GM23248 (cell line): ENCODE measurements at regions not wholly inside any gene's neighbourhood (a gene's known extent, or its start where the extent isn't known, plus 50 kb on each side); places are given as distances from the start of the nearest gene placed in this dataset.

ENCODE experiments used
- DNase-seq: peaks from one replicate; pipeline ENCODE4 v3.0.0-alpha.2; 2015
- H2AFZ ChIP-seq: fragments of 200-600 bp; sonication (generic); 2 replicates; pipeline ENCODE4 v1.6.1; 2016; ENCODE audit warnings: antibody characterized with exemption
- H3F3A ChIP-seq: fragments of 200-600 bp; sonication (generic); 2 replicates; pipeline ENCODE4 v1.6.1; 2016; ENCODE audit warnings: mild to moderate bottlenecking, antibody characterized with exemption, mixed run types; ENCODE audit not compliant: insufficient read depth
- H3K27ac ChIP-seq: fragments of 200-600 bp; sonication (generic); 2 replicates; pipeline ENCODE4 v1.5.1; 2016; ENCODE audit warnings: mild to moderate bottlenecking
- H3K27me3 ChIP-seq: fragments of 200-600 bp; sonication (generic); replicated peaks from 2 replicates; pipeline ENCODE4 v1.6.1; 2016; ENCODE audit warnings: mild to moderate bottlenecking; ENCODE audit not compliant: insufficient read depth
- H3K36me3 ChIP-seq: fragments of 200-600 bp; sonication (generic); 2 replicates; pipeline ENCODE4 v1.6.1; 2016; ENCODE audit warnings: low read depth, mild to moderate bottlenecking
- H3K4me1 ChIP-seq: fragments of 200-600 bp; sonication (generic); 2 replicates; pipeline ENCODE4 v1.6.1; 2016; ENCODE audit warnings: mild to moderate bottlenecking; ENCODE audit not compliant: insufficient read depth
- H3K4me2 ChIP-seq: fragments of 200-600 bp; sonication (generic); one replicate; pipeline ENCODE4 v1.6.1; 2016; ENCODE audit warnings: mild to moderate bottlenecking; ENCODE audit not compliant: unreplicated experiment
- H3K4me3 ChIP-seq: fragments of 200-600 bp; sonication (generic); 2 replicates; pipeline ENCODE4 v1.5.1; 2016; ENCODE audit warnings: mild to moderate bottlenecking
- H3K79me2 ChIP-seq: fragments of 200-600 bp; sonication (generic); 2 replicates; pipeline ENCODE4 v1.6.1; 2016; ENCODE audit warnings: mild to moderate bottlenecking; ENCODE audit not compliant: insufficient read depth
- H3K9ac ChIP-seq: fragments of 200-600 bp; sonication (generic); 2 replicates; pipeline ENCODE4 v1.6.1; 2016; ENCODE audit warnings: mild to moderate bottlenecking
- H3K9me2 ChIP-seq: fragments of 200-600 bp; sonication (generic); 2 replicates; pipeline ENCODE4 v1.6.1; 2016; ENCODE audit warnings: mixed run types, mild to moderate bottlenecking, moderate library complexity; ENCODE audit not compliant: insufficient read depth
- H3K9me3 ChIP-seq: fragments of 200-600 bp; sonication (generic); one replicate; pipeline ENCODE4 v1.6.1; 2017; ENCODE audit warnings: low read depth
- H4K20me1 ChIP-seq: fragments of 200-600 bp; sonication (generic); 2 replicates; pipeline ENCODE4 v1.6.0; 2016; ENCODE audit not compliant: insufficient read depth
- EZH2 ChIP-seq: fragments of 200-600 bp; sonication (generic); IDR thresholded peaks from 2 replicates; pipeline ENCODE4 v1.6.1; 2018; ENCODE audit warnings: antibody characterized with exemption, mild to moderate bottlenecking; ENCODE audit not compliant: insufficient read depth, poor library complexity, severe bottlenecking
- EZH2phosphoT487 ChIP-seq: fragments of 200-600 bp; sonication (generic); IDR thresholded peaks from 2 replicates; pipeline ENCODE4 v1.6.1; 2018; ENCODE audit warnings: antibody characterized with exemption, moderate library complexity, mild to moderate bottlenecking, low read depth; ENCODE audit not compliant: insufficient read depth
- WGBS, 2 experiments: methylation state at CpG; one replicate each; pipeline ENCODE4 v1.1.6; 2015 to 2017; ENCODE audit warnings: low lambda C conversion rate in 2 of 2, low coverage in 1 of 2; ENCODE audit errors: missing lambda C conversion rate in 2 of 2; 5-methylcytosine and 5-hydroxymethylcytosine counted together
- in situ Hi-C: fragments of 300-500 bp; cut with MboI; formaldehyde crosslinking; loops from 2 replicates; pipeline ENCODE4 v1.15.0; 2020

DNA sequence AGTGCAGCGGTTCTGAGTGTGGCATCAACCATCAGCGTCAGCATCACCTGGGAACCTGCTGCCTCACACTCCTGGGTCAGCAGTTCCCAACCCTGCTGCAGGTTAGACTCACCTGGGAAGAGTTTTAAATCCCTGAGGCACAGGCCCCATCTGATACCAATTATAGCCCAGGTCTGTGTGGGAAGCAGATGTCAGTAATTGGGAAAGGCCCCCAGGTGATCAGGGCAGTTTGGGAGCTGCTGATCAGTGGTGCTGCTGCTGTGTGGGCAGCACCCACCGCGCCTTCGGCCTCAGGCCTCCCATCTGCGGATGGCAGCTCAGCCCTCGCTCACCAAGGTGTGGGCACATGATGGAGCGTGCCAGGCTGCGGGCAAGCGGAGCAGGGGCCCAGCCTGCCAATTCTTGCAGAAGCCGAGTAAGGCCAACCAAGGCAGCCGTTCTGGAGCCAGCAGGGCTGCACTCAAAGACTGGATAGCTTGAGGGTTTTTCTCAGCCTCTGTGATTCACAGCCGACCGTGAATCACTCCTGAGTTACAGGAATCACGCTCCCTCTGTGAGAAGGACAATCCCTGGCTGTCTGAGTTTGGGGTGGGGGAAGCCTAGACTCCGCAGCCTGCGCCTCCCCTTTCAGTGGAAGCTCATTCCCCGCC lies 155.6 kb upstream of the SFSWAP start:
- H3K27me3 ChIP-seq: no peaks in the 10 kb centered on the region
- H3K36me3 ChIP-seq: no peaks in the 10 kb centered on the region
- WGBS, 2 experiments: 57 to 61% methylated on average over 15 to 16 of the region's 18 CpGs
- no peaks in the 10 kb centered on the region for H3K79me2 ChIP-seq
- H3K9me3 ChIP-seq: no peaks in the 10 kb centered on the region
- no peaks in the 10 kb centered on the region for H4K20me1 ChIP-seq
- no peak overlapping the region for H2AFZ ChIP-seq
- H3K9me2 ChIP-seq: no peaks in the 10 kb centered on the region
- TF ChIP-seq EZH2phosphoT487 (no peak), EZH2 (no peak)
- no peak overlapping the region for H3K9ac ChIP-seq
- peak; percentile 30 for DNase-seq
- no peaks in the 10 kb centered on the region for H3F3A ChIP-seq
- H3K4me3 ChIP-seq: no peak overlapping the region
- H3K27ac ChIP-seq: no peak overlapping the region
- in situ Hi-C loops: no loop called here
- H3K4me1 ChIP-seq: no peaks in the 10 kb centered on the region
- H3K4me2 ChIP-seq: no peak overlapping the region

DNA sequence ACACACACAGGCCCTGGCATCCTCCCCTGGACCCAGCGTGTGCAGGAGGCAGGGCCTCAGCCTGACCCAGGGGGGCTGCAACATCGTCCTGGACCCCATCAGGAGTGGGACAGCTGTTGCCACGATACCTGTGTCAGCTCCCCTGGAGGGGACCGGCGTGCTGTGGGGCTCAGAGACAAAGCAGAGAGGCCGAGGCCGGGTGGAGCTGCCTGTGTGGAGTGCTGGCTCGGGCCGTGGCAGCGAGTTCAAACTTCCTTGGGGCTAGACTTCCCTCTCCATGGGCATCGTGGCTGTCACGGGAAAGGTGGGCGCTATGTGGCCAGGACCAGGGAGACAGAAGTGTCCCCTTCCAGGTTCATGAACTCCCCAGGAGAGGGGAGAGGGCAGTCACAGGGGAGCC lies 155.0 kb upstream of the SFSWAP start:
- 44 to 57% methylated on average over 13 of the region's 13 CpGs for WGBS, 2 experiments
- Histone ChIP-seq H3K9me2 (no peaks in the 10 kb centered on the region), H3K9me3 (no peaks in the 10 kb centered on the region), H4K20me1 (no peaks in the 10 kb centered on the region), H3K4me2 (no peak overlapping the region), H3F3A (no peaks in the 10 kb centered on the region), H3K27me3 (no peaks in the 10 kb centered on the region), H3K9ac (no peak overlapping the region), H3K27ac (no peak overlapping the region), H2AFZ (no peak overlapping the region), H3K79me2 (no peaks in the 10 kb centered on the region), H3K36me3 (no peaks in the 10 kb centered on the region), H3K4me1 (no peaks in the 10 kb centered on the region), H3K4me3 (no peak overlapping the region)
- no peak for TF ChIP-seq EZH2phosphoT487
- no peak for TF ChIP-seq EZH2
- in situ Hi-C loops: no loop called here
- no peak for DNase-seq

DNA sequence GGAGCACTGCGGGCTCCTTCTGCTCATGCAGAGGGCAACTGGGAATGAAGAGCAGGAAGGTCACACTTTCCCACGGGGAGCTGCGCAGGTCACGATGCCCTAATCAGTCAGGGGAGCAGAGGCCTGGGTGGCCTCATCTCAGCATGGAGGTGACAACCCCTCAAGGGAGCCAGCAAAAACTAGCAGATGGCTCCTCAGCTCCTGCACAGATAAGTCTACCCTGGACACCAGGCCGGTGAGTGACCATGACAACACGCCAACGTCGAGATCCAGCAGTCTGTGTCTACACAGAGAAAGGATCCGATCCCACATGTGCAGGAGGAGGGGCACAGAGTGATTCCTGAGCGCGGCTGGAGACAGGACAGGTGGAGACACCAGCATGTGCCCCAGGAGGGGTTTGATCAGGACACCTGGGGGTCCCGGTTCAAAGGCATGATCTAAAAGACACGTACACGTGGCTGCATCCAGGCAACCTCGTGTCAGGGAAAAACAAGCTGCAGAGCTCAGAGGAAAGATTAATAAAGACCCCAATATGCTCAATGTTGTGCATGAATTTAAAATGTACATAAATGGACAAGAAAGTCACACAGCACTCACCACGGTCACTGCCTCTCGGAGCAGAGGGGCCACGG lies 153.7 kb upstream of the SFSWAP start:
- WGBS, 2 experiments: 46 to 47% methylated on average over 18 of the region's 18 CpGs
- Histone ChIP-seq H3K4me3 (no peak overlapping the region), H3K36me3 (no peaks in the 10 kb centered on the region), H3K27ac (no peak overlapping the region), H3K9me3 (no peaks in the 10 kb centered on the region), H3F3A (no peaks in the 10 kb centered on the region), H3K79me2 (no peaks in the 10 kb centered on the region), H4K20me1 (no peaks in the 10 kb centered on the region), H3K4me2 (no peak overlapping the region), H2AFZ (no peak overlapping the region), H3K27me3 (no peaks in the 10 kb centered on the region), H3K9me2 (no peaks in the 10 kb centered on the region), H3K4me1 (no peaks in the 10 kb centered on the region), H3K9ac (no peak overlapping the region)
- TF ChIP-seq EZH2 (no peak), EZH2phosphoT487 (no peak)
- no peak for DNase-seq
- in situ Hi-C loops: no loop called here

- Histone ChIP-seq H2AFZ (no peak overlapping the region), H3K4me2 (no peak overlapping the region), H4K20me1 (no peaks in the 10 kb centered on the region), H3K36me3 (no peaks in the 10 kb centered on the region), H3K4me1 (no peaks in the 10 kb centered on the region), H3F3A (no peaks in the 10 kb centered on the region), H3K4me3 (no peak overlapping the region), H3K27me3 (no peaks in the 10 kb centered on the region), H3K79me2 (no peaks in the 10 kb centered on the region), H3K9me2 (no peaks in the 10 kb centered on the region), H3K9me3 (no peaks in the 10 kb centered on the region), H3K9ac (no peak overlapping the region), H3K27ac (no peak overlapping the region)
- 60 to 69% methylated on average over 7 to 17 of the region's 17 CpGs for WGBS, 2 experiments
- TF ChIP-seq EZH2phosphoT487 (no peak), EZH2 (no peak)
- peak; percentile 8 for DNase-seq
- in situ Hi-C loops: no loop called here
Observed at GRCh38 chr12:131559517-131560516, 151.1 kb upstream of the SFSWAP start.
